ENCODE measurements at regions not wholly inside any gene's neighbourhood (a gene's known extent, or its start where the extent isn't known, plus 50 kb on each side); places are given as distances from the start of the nearest gene placed in this dataset.
A peak's percentile ranks its signal among the peaks of the same experiment; 100 is the strongest.

GRCh38 chrY:7730664-7731063 lies 819.1 kb upstream of the AMELY start:
- Histone ChIP-seq H3K36me3 (no peaks in the 10 kb centered on the region), H3K27ac (peak overlapping the region in 1 of 4 donors; percentile 50), H3K4me3 (no peak overlapping the region), H3K4me1 (peaks cover 0 to 25% (median 0%) of the 10 kb centered on the region in 3 donors), H3K27me3 (no peaks in the 10 kb centered on the region), H3K9me3 (no peaks in the 10 kb centered on the region)
- intact Hi-C loops (cut with DNase I) = no loop called here
- TF ChIP-seq POLR2A (IDR thresholded peaks at IDR 0.05) = no peak
- TF ChIP-seq CTCF (IDR thresholded peaks at IDR 0.05) = no peak
- DNase-seq = no peak
- 58% methylated on average over 2 of the region's 2 CpGs; no CpG with 5 or more reads in 1 of the 2 donors for WGBS, 2 donors

GRCh38 chrY:7730071-7730470 lies 818.5 kb upstream of the AMELY start:
- H3K4me3 ChIP-seq = no peak overlapping the region
- H3K36me3 ChIP-seq = no peaks in the 10 kb centered on the region
- no peaks in the 10 kb centered on the region for H3K9me3 ChIP-seq
- intact Hi-C loops (cut with DNase I) = no loop called here
- no peaks in the 10 kb centered on the region for H3K27me3 ChIP-seq
- peaks cover 0 to 25% (median 0%) of the 10 kb centered on the region in 3 donors for H3K4me1 ChIP-seq
- no peak for DNase-seq
- H3K27ac ChIP-seq = peak overlapping the region in 1 of 4 donors; percentile 50
- no CpG with 5 or more reads among the region's 2 CpGs for WGBS, 2 donors
- TF ChIP-seq POLR2A (IDR thresholded peaks at IDR 0.05) = no peak
- TF ChIP-seq CTCF (IDR thresholded peaks at IDR 0.05) = no peak

- TF ChIP-seq CTCF (IDR thresholded peaks at IDR 0.05) (no peak), POLR2A (IDR thresholded peaks at IDR 0.05) (no peak)
- H3K4me3 ChIP-seq = no peak overlapping the region
- H3K27me3 ChIP-seq = no peaks in the 10 kb centered on the region
- no peak for DNase-seq
- H3K4me1 ChIP-seq = peaks cover 0 to 25% (median 0%) of the 10 kb centered on the region in 3 donors
- intact Hi-C loops (cut with DNase I) = no loop called here
- no peaks in the 10 kb centered on the region for H3K36me3 ChIP-seq
- 44% methylated on average over 2 of the region's 8 CpGs; no CpG with 5 or more reads in 1 of the 2 donors for WGBS, 2 donors
- H3K9me3 ChIP-seq = no peaks in the 10 kb centered on the region
- H3K27ac ChIP-seq = peak overlapping the region in 1 of 4 donors; percentile 50
Observed at GRCh38 chrY:7729318-7730011, 817.9 kb upstream of the AMELY start.

GRCh38 chrY:7728935-7729317 lies 817.4 kb upstream of the AMELY start:
- TF ChIP-seq CTCF (IDR thresholded peaks at IDR 0.05) (no peak), POLR2A (IDR thresholded peaks at IDR 0.05) (no peak)
- Histone ChIP-seq H3K9me3 (no peaks in the 10 kb centered on the region), H3K27me3 (no peaks in the 10 kb centered on the region), H3K36me3 (no peaks in the 10 kb centered on the region), H3K4me3 (no peak overlapping the region), H3K27ac (peak overlapping the region in 1 of 4 donors; percentile 50), H3K4me1 (peaks cover 0 to 25% (median 0%) of the 10 kb centered on the region in 3 donors)
- WGBS, 2 donors = 29% methylated on average over 2 of the region's 2 CpGs; no CpG with 5 or more reads in 1 of the 2 donors
- intact Hi-C loops (cut with DNase I) = no loop called here
- DNase-seq = no peak

GRCh38 chrY:7725791-7726460 lies 814.4 kb upstream of the AMELY start:
- no peak for DNase-seq
- intact Hi-C loops (cut with DNase I) = no loop called here
- Histone ChIP-seq H3K27me3 (no peaks in the 10 kb centered on the region), H3K9me3 (no peaks in the 10 kb centered on the region), H3K4me3 (no peak overlapping the region), H3K36me3 (no peaks in the 10 kb centered on the region), H3K27ac (no peak overlapping the region), H3K4me1 (peaks cover 0 to 25% (median 0%) of the 10 kb centered on the region in 3 donors)
- TF ChIP-seq POLR2A (IDR thresholded peaks at IDR 0.05) = no peak
- 31% methylated on average over 2 of the region's 4 CpGs; no CpG with 5 or more reads in 1 of the 2 donors for WGBS, 2 donors

Measured in esophagus squamous epithelium (tissue), 5 donors.